ENCODE measurements at regions not wholly inside any gene's neighbourhood (a gene's known extent, or its start where the extent isn't known, plus 50 kb on each side); places are given as distances from the start of the nearest gene placed in this dataset.
"Not testable (repeated sequence)": the region's sequence is repeated elsewhere in the genome, so short reads cannot be mapped to it uniquely, and the experiment has no call there.

DNA sequence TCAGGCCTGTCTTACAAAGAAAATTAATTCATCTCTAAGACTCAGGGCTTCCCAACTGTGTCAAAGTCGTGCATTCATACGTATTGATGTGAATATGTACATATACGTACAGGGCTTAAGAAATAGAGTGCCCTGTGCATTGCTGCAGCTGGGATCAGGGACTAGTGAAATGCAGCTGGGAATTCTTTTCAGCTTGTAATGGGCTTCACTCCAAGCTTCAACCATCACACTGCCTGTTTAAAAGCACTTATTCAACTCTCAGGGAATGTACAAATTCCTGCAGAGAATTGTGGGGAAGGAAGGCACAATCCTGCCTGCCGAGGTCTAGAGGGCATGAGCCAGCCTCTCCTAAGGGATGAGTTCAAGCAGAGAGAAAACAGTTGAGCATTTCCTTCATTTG, 59.6 kb upstream of the MAN2A1 start:
- H2AFZ ChIP-seq (ENCODE audit: low read length): no peak overlapping the region
- TF ChIP-seq, protein P1, sequence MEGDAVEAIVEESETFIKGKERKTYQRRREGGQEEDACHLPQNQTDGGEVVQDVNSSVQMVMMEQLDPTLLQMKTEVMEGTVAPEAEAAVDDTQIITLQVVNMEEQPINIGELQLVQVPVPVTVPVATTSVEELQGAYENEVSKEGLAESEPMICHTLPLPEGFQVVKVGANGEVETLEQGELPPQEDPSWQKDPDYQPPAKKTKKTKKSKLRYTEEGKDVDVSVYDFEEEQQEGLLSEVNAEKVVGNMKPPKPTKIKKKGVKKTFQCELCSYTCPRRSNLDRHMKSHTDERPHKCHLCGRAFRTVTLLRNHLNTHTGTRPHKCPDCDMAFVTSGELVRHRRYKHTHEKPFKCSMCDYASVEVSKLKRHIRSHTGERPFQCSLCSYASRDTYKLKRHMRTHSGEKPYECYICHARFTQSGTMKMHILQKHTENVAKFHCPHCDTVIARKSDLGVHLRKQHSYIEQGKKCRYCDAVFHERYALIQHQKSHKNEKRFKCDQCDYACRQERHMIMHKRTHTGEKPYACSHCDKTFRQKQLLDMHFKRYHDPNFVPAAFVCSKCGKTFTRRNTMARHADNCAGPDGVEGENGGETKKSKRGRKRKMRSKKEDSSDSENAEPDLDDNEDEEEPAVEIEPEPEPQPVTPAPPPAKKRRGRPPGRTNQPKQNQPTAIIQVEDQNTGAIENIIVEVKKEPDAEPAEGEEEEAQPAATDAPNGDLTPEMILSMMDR (IDR thresholded peaks at IDR 0.05; ENCODE audit: extremely low read depth, low read depth, low read length): no peak
- no peaks in the 10 kb centered on the region for H4K20me1 ChIP-seq (ENCODE audit: insufficient read depth, low read length)
- DNase-seq (ENCODE audit: insufficient read length, low spot score, missing footprints): no peak
- no peaks in the 10 kb centered on the region for H3K4me1 ChIP-seq (ENCODE audit: insufficient read depth, low read length)
- no peaks in the 10 kb centered on the region for H3K79me2 ChIP-seq (ENCODE audit: insufficient read depth, low read length)
- no peak overlapping the region for H3K4me3 ChIP-seq (ENCODE audit: insufficient read depth, low read length)
- H3K36me3 ChIP-seq (ENCODE audit: insufficient read depth, low read length): no peaks in the 10 kb centered on the region
- no peaks in the 10 kb centered on the region for H3K9me3 ChIP-seq (ENCODE audit: low read depth, low read length)
- H3K4me2 ChIP-seq (ENCODE audit: insufficient read depth, low read length): no peak overlapping the region
- H3K27ac ChIP-seq (ENCODE audit: low read depth, low read length): no peak overlapping the region
- H3K27me3 ChIP-seq (ENCODE audit: insufficient read depth, low read length): no peaks in the 10 kb centered on the region

DNA sequence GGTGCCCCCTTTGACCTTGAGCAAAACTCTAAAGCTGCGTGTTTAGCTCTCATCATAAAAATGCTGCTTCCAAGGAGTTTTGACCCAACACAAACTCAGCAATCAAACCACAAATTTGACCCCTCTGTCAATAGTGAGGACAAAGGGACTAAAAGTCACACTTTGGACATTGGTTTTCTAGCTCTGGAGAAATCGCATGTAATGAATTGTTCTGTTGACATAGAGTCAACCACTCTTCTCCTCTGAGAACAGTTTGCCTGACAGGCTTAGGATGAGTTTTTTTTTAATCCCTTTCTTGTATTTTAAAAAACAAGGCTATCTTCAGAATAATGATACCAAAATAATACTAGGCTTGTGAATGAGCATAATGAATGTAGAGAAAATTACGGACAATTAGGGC, 61.1 kb upstream of the MAN2A1 start:
- H3K4me2 ChIP-seq (ENCODE audit: insufficient read depth, low read length): no peak overlapping the region
- H3K36me3 ChIP-seq (ENCODE audit: insufficient read depth, low read length): no peaks in the 10 kb centered on the region
- no peak for DNase-seq (ENCODE audit: insufficient read length, low spot score, missing footprints)
- no peaks in the 10 kb centered on the region for H3K27me3 ChIP-seq (ENCODE audit: insufficient read depth, low read length)
- H3K9me3 ChIP-seq (ENCODE audit: low read depth, low read length): no peaks in the 10 kb centered on the region
- no peak overlapping the region for H3K4me3 ChIP-seq (ENCODE audit: insufficient read depth, low read length)
- H3K27ac ChIP-seq (ENCODE audit: low read depth, low read length): no peak overlapping the region
- H2AFZ ChIP-seq (ENCODE audit: low read length): no peak overlapping the region
- TF ChIP-seq, protein P1 (IDR thresholded peaks at IDR 0.05; ENCODE audit: extremely low read depth, low read depth, low read length): no peak
- H3K79me2 ChIP-seq (ENCODE audit: insufficient read depth, low read length): no peaks in the 10 kb centered on the region
- H3K4me1 ChIP-seq (ENCODE audit: insufficient read depth, low read length): no peaks in the 10 kb centered on the region
- H4K20me1 ChIP-seq (ENCODE audit: insufficient read depth, low read length): no peaks in the 10 kb centered on the region

GRCh38 chr5:109621266-109621665, 68.5 kb upstream of the MAN2A1 start:
- H3K79me2 ChIP-seq (ENCODE audit: insufficient read depth, low read length); H3K27ac ChIP-seq (ENCODE audit: low read depth, low read length); H4K20me1 ChIP-seq (ENCODE audit: insufficient read depth, low read length); H2AFZ ChIP-seq (ENCODE audit: low read length); H3K4me2 ChIP-seq (ENCODE audit: insufficient read depth, low read length); DNase-seq (ENCODE audit: insufficient read length, low spot score, missing footprints); H3K36me3 ChIP-seq (ENCODE audit: insufficient read depth, low read length); H3K4me3 ChIP-seq (ENCODE audit: insufficient read depth, low read length); H3K27me3 ChIP-seq (ENCODE audit: insufficient read depth, low read length); H3K9me3 ChIP-seq (ENCODE audit: low read depth, low read length); H3K4me1 ChIP-seq (ENCODE audit: insufficient read depth, low read length): not testable (repeated sequence)

DNA sequence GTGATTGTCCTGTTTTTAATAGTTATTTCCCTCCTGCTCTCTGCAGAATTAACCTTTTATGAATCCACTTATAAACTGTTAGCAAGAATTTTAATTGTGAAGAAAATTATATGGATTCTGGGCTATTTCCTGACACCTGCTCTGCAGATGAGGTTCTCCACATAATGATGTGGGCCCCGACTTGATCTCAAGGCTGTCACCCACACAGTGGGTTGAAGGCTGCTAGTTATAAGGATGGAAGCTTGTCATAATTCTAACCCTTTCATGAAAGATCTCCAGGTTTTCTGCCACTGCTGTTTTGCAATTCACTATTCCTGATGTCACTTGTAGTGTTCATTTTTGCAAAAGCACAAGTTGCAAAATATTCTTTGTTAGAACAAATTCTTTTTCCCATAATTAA, 69.1 kb upstream of the MAN2A1 start:
- H4K20me1 ChIP-seq (ENCODE audit: insufficient read depth, low read length): no peaks in the 10 kb centered on the region
- H3K9me3 ChIP-seq (ENCODE audit: low read depth, low read length): no peaks in the 10 kb centered on the region
- no peaks in the 10 kb centered on the region for H3K79me2 ChIP-seq (ENCODE audit: insufficient read depth, low read length)
- H3K4me2 ChIP-seq (ENCODE audit: insufficient read depth, low read length): no peak overlapping the region
- H2AFZ ChIP-seq (ENCODE audit: low read length): no peak overlapping the region
- H3K36me3 ChIP-seq (ENCODE audit: insufficient read depth, low read length): no peaks in the 10 kb centered on the region
- H3K4me3 ChIP-seq (ENCODE audit: insufficient read depth, low read length): no peak overlapping the region
- H3K4me1 ChIP-seq (ENCODE audit: insufficient read depth, low read length): no peaks in the 10 kb centered on the region
- no peaks in the 10 kb centered on the region for H3K27me3 ChIP-seq (ENCODE audit: insufficient read depth, low read length)
- TF ChIP-seq, protein P1 (IDR thresholded peaks at IDR 0.05; ENCODE audit: extremely low read depth, low read depth, low read length): no peak
- no peak for DNase-seq (ENCODE audit: insufficient read length, low spot score, missing footprints)
- no peak overlapping the region for H3K27ac ChIP-seq (ENCODE audit: low read depth, low read length)

- Histone ChIP-seq H4K20me1 (ENCODE audit: insufficient read depth, low read length) (no peaks in the 10 kb centered on the region), H3K4me1 (ENCODE audit: insufficient read depth, low read length) (no peaks in the 10 kb centered on the region), H3K9me3 (ENCODE audit: low read depth, low read length) (no peaks in the 10 kb centered on the region), H3K4me3 (ENCODE audit: insufficient read depth, low read length) (no peak overlapping the region), H3K27me3 (ENCODE audit: insufficient read depth, low read length) (no peaks in the 10 kb centered on the region), H3K27ac (ENCODE audit: low read depth, low read length) (no peak overlapping the region), H3K79me2 (ENCODE audit: insufficient read depth, low read length) (no peaks in the 10 kb centered on the region), H3K4me2 (ENCODE audit: insufficient read depth, low read length) (no peak overlapping the region), H3K36me3 (ENCODE audit: insufficient read depth, low read length) (no peaks in the 10 kb centered on the region), H2AFZ (ENCODE audit: low read length) (no peak overlapping the region)
- no peak for DNase-seq (ENCODE audit: insufficient read length, low spot score, missing footprints)
- TF ChIP-seq, protein P1 (IDR thresholded peaks at IDR 0.05; ENCODE audit: extremely low read depth, low read depth, low read length): no peak
Observed at GRCh38 chr5:109619606-109620005, 70.1 kb upstream of the MAN2A1 start.

Measured in osteoblast (primary cell).